Stimulated activated memory B cell treated with anti-CD40 and anti-IgM and Interleukin-4, amounts not matched to agents 10 μg/mL and 1 μg/mL and 100 μg/mL, for 72 hours (primary cell): ENCODE measurements at regions not wholly inside any gene's neighbourhood (a gene's known extent, or its start where the extent isn't known, plus 50 kb on each side); places are given as distances from the start of the nearest gene placed in this dataset.
"Not testable (repeated sequence)": the region's sequence is repeated elsewhere in the genome, so short reads cannot be mapped to it uniquely, and the experiment has no call there.

ENCODE experiments used
- ATAC-seq: fragments of 150-1000 bp; cut with Tn5 transposase; 2 replicates; pipeline ENCODE4 v1.10.0; 2021
- H3K27ac Mint-ChIP-seq: one replicate; pipeline ENCODE4 v1.8.0; 2022; ENCODE audit warnings: mild to moderate bottlenecking, mixed read lengths
- H3K27me3 Mint-ChIP-seq: one replicate; pipeline ENCODE4 v1.8.0; 2022; ENCODE audit warnings: mixed read lengths
- H3K36me3 Mint-ChIP-seq: one replicate; pipeline ENCODE4 v1.8.0; 2022; ENCODE audit warnings: mixed read lengths
- H3K4me1 Mint-ChIP-seq: one replicate; pipeline ENCODE4 v1.8.0; 2022; ENCODE audit warnings: mixed read lengths
- H3K4me3 Mint-ChIP-seq: one replicate; pipeline ENCODE4 v1.8.0; 2022; ENCODE audit warnings: mild to moderate bottlenecking, moderate library complexity, mixed read lengths
- H3K9me3 Mint-ChIP-seq: one replicate; pipeline ENCODE4 v1.8.0; 2022; ENCODE audit warnings: mixed read lengths

DNA sequence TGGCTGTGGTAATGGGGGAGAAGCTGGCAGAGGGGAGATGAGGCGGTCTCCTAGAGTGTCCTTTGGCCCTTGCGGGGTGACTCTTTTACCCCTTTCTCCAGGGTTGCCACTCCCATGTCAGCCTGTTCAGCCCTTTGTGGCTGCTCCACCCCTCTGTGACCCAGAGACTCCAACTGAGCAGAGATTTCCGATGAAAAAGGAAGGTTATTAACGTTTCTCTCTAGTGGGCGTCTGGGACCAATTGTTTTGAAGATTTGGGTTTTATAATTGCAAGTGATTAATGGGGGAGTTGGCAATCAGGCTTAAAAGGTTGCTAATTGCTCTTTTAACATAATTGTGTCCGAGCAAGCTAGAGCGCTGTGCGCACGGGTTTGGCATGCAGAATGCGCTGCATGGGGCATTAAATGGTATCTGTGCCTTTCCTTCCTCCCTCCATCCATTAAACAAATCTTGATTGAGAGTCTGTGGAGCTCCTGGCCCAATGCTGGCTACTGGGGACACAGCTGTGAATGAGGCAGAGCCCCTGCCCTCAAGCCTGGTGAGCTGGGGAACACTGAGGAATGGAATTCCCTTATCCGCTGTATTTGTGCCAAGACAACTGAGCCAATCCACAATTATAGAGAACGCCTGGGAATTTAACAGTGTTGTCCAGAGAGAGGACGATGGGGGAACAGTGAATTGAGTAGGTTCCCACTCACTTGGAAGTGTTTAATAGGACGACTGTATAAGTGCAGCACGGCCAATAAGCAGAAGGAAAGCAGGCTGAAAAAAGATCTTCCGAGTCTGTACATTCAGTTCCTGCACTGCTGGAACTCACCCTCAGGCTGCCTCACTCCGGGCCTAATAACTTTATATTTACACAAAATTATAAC, 295.9 kb downstream of the MIAT start:
- Mint-ChIP-seq H3K4me1 (no peaks in the 10 kb centered on the region), H3K4me3 (no peak overlapping the region), H3K27me3 (peaks cover 58% of the 10 kb centered on the region), H3K27ac (no peak overlapping the region), H3K9me3 (no peaks in the 10 kb centered on the region), H3K36me3 (no peaks in the 10 kb centered on the region)
- no peak for ATAC-seq

DNA sequence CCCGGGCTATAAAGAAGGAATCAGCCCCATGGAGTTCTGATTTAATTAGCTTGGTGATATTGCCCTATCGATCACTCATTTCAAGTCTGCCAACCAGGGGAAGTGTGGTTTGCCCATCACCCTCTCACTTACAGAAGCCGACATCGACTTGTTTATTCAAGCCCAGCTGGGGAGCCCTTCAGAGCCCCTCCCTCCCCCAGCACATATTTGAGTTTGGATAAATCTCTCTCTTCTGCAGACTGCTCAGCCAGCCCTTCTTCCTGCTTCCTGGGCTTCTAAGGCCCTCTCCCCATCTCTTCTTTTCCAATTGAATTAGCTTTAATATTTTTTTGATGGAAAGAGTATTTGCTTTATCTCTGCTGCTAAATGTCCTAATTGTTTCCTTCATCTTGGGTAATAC, 299.0 kb downstream of the MIAT start:
- Mint-ChIP-seq H3K4me1 (no peaks in the 10 kb centered on the region), H3K27me3 (peaks cover 66% of the 10 kb centered on the region), H3K9me3 (no peaks in the 10 kb centered on the region), H3K36me3 (no peaks in the 10 kb centered on the region), H3K4me3 (no peak overlapping the region), H3K27ac (no peak overlapping the region)
- no peak for ATAC-seq

DNA sequence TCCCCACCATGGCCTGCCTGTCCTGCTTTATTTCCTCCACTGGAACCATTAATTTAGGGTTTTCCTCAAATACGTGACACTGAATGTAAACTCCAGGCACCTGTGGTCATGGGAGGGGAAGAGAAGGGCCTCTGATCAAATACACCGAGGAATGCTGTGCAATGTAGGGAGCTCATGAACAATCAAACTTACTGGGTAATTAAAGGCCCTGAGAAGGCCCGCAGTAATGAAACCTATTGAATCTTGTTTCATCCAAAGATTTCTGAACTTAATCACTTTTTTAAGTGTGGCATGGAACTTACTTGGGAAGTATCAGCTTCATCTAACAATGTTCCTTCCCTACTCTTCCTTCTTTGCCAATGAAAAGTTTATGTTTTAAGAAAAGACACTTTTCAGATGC, 299.8 kb downstream of the MIAT start:
- Mint-ChIP-seq H3K27me3 (peaks cover 58% of the 10 kb centered on the region), H3K4me3 (no peak overlapping the region), H3K9me3 (no peaks in the 10 kb centered on the region), H3K36me3 (no peaks in the 10 kb centered on the region), H3K4me1 (no peaks in the 10 kb centered on the region), H3K27ac (no peak overlapping the region)
- ATAC-seq: no peak

DNA sequence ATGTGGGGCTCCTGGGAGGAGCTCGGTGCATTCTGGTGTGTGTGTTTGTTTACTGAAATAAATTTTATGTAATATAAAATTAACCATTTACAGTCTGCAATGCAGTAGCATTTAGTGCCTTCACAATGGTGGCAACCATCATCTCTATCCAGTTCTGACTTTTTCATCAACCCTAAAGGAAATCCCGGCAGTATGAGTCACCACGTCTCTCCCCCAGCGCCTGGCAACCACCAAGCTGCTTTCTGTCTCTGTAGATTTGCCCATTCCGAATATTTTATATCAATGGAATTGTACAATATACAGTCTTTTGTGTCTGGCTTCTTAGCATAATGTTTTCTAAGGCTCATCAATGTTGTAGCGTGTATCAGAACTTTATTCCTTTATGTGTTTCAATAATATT, 300.5 kb downstream of the MIAT start:
- Mint-ChIP-seq H3K9me3 (no peaks in the 10 kb centered on the region), H3K4me3 (no peak overlapping the region), H3K27ac (no peak overlapping the region), H3K4me1 (no peaks in the 10 kb centered on the region), H3K36me3 (no peaks in the 10 kb centered on the region), H3K27me3 (peaks cover 51% of the 10 kb centered on the region)
- ATAC-seq: no peak

DNA sequence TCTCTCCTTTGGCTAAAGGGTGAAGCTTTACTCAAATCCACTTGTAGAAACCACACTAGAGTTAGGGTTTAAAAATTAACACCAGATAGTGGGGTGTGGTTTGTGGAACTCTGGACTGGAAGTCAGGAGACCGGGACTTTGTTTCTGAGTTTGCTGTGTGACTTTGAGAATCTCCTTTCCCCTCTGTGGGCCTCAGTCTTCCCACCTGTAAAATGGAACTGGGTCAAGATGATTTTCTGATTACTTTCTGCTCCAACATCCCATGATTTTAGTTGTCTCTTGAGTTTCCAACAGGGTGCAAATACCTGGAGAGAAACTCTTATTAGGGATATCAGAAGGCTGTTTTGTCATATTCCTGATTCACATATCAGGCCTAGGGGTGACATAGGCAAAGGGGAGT, 301.0 kb downstream of the MIAT start:
- Mint-ChIP-seq H3K4me1 (no peaks in the 10 kb centered on the region), H3K27ac (no peak overlapping the region), H3K4me3 (no peak overlapping the region), H3K27me3 (peaks cover 47% of the 10 kb centered on the region), H3K36me3 (no peaks in the 10 kb centered on the region), H3K9me3 (no peaks in the 10 kb centered on the region)
- no peak for ATAC-seq

DNA sequence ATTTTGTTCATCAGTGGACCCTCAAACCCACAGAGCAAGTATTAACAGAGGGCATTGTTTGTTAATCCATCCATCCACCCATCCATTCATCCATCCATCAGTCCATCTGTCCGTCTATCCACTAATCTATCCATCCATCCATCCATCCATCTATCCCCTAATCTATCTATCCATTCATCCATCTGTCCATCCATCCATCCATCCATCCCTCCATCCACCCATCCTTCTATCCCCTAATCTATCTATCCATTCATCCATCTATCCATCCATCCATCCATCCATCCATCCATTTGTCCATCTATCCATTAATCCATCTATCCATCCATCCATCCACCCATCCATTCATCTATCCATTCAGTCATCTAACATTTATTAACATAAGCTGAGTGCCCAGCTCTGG, 307.3 kb downstream of the MIAT start:
- H3K27ac Mint-ChIP-seq: no peak overlapping the region
- H3K9me3 Mint-ChIP-seq: peaks cover 9% of the 10 kb centered on the region
- no peaks in the 10 kb centered on the region for H3K4me1 Mint-ChIP-seq
- peaks cover 8% of the 10 kb centered on the region for H3K36me3 Mint-ChIP-seq
- no peak overlapping the region for H3K4me3 Mint-ChIP-seq
- H3K27me3 Mint-ChIP-seq: peaks cover 10% of the 10 kb centered on the region
- ATAC-seq: no peak

DNA sequence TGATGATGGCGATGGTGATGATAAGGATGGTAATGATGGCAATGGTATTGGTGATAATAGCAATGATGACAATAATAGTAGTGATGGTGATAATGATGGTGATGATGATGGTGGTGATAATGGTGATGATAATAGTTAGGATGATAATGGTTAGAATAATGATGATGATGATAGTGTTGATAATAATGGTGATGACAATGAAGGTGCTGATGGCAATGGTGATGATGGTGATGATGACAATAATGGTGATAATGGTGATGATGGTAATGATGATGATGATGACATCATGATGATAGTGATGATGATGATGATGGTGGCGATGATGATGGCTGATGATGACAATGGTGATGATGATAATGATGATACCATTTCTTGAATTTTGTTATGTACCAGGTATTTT, 309.9 kb downstream of the MIAT start:
- no peak for ATAC-seq
- Mint-ChIP-seq H3K27me3 (peaks cover 10% of the 10 kb centered on the region), H3K4me3 (no peak overlapping the region), H3K27ac (no peak overlapping the region), H3K9me3 (peaks cover 9% of the 10 kb centered on the region), H3K4me1 (no peaks in the 10 kb centered on the region), H3K36me3 (peaks cover 8% of the 10 kb centered on the region)

DNA sequence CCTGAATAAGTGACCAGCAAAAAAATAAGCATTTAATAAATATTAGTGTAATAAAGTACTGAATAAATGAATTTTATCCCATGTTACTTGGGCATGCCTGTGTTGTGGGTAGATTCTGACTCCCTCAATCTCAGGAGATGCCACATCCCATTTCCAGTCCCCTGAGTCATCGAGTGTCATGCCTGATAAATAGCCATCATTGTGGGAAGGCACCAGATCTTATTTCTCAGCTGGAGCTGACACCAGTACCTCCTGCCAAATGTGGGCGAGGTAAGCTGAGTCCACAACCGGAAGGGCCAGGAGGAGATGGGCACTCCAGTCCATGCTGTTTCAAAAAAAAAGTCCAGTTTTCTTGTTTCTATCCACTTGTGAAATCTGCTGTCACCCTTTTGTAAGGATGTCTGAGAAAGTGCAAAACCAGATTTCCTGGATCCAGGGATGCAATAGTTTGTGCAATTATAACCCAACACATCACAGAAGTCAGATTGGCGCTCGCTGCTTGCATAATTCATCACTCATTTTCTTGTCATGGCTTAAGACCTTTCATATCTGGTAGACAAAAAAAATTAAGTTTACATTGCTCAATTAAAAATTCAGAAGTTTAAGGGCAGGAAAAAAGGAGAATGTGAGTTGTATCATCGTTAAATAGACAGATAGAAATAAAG, 311.6 kb downstream of the MIAT start:
- H3K27me3 Mint-ChIP-seq: peaks cover 10% of the 10 kb centered on the region
- H3K9me3 Mint-ChIP-seq: peaks cover 9% of the 10 kb centered on the region
- peaks cover 8% of the 10 kb centered on the region for H3K36me3 Mint-ChIP-seq
- H3K27ac Mint-ChIP-seq: no peak overlapping the region
- H3K4me1 Mint-ChIP-seq: no peaks in the 10 kb centered on the region
- no peak overlapping the region for H3K4me3 Mint-ChIP-seq
- no peak for ATAC-seq

DNA sequence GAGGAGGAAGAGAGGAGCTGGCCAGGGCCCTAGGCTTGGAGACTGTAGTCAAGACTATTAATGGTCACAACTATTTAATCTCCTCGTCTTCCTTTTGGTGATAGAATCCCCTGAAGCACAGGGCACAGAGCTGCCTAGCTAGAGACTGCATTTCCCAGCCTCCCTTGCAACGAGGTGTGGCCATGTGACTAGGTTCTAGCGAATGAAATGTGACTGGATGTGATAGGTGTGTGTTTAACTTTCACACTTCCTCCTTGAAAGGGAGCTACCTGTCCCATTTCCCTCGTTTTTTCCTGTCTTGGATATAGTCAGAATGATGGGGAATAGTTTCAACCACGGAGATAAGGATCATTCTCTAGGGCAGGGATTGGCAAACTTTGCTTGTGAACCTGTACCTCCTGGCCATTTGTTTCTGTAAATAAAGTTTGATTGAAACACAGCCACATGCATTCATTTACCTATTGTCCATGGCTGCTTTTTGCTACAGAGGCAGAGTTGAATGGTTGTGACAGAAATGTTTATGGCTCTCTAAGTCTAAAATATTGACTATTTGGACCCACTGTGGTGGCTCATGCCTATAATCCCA, 313.5 kb downstream of the MIAT start:
- Mint-ChIP-seq H3K27ac (no peak overlapping the region), H3K4me1 (no peaks in the 10 kb centered on the region), H3K36me3 (no peaks in the 10 kb centered on the region)

DNA sequence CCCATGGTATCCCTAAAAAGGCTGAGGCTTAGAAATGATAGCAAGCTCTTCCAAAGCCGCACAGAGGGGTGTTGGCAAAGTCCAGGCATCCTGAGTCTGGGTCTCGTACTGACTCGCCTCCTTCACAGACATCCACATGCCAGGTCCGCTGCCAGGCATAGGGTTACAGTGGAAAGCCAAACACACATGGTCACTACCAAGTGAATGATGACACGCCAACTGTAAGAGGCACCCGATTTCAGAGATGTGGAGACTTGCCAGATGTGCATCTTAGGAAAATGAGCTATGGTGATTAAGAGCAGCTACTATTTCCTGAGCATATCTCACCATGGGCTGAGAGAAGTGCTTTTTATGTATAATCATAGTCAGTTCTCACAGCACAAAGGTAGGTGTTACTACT, 314.9 kb downstream of the MIAT start:
- no peak overlapping the region for H3K4me3 Mint-ChIP-seq
- H3K27ac Mint-ChIP-seq: no peak overlapping the region
- no peaks in the 10 kb centered on the region for H3K36me3 Mint-ChIP-seq
- no peak for ATAC-seq
- peaks cover 10% of the 10 kb centered on the region for H3K27me3 Mint-ChIP-seq
- no peaks in the 10 kb centered on the region for H3K9me3 Mint-ChIP-seq
- no peaks in the 10 kb centered on the region for H3K4me1 Mint-ChIP-seq

More for the DNA sequence above, 313.5 kb downstream of the MIAT start:
- H3K9me3 Mint-ChIP-seq: no peaks in the 10 kb centered on the region
- no peak for ATAC-seq
- no peak overlapping the region for H3K4me3 Mint-ChIP-seq
- peaks cover 10% of the 10 kb centered on the region for H3K27me3 Mint-ChIP-seq

DNA sequence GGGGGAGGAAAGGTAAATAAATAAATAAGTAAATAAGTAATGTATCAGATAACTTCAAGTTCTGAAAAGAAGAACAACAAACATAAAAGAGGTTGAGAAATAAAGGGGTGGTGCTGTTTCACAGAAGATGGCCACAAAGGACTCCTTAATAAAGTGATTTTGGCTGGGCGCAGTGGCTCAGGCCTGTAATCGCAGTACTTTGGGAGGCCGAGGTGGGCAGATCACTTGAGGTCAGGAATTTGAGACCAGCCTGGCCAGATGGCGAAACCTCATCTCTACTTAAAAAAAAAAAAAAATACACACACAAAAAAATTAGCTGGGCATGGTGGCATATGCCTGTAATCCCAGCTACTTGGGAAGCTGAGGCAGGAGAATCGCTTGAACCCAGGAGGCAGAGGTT, 315.5 kb downstream of the MIAT start:
- H3K36me3 Mint-ChIP-seq: not testable (repeated sequence)

DNA sequence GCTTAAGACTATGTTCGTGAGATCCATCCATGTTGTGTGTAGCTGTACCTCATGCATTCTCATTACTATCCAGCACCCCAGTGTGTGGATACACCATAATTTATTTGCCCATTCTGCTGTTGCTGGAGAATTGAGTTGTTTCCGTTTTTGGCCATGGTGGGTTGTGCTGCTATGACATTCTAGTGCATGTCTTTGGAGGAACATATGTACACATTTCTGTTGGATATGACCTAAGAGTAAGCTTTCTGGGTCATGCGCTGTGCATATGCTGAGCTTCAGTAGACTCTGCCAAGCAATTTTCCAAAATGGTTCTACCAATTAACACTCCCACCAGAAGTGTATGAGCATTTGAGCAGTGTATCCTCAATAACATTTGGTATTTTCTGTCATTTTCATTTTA, 316.6 kb downstream of the MIAT start:
- Mint-ChIP-seq H3K9me3 (no peaks in the 10 kb centered on the region), H3K4me1 (no peaks in the 10 kb centered on the region), H3K36me3 (no peaks in the 10 kb centered on the region), H3K27me3 (peaks cover 10% of the 10 kb centered on the region), H3K27ac (no peak overlapping the region), H3K4me3 (no peak overlapping the region)
- no peak for ATAC-seq

More for the DNA sequence above, 315.5 kb downstream of the MIAT start:
- ATAC-seq, H3K9me3 Mint-ChIP-seq, H3K27ac Mint-ChIP-seq, H3K4me1 Mint-ChIP-seq, H3K4me3 Mint-ChIP-seq: not testable (repeated sequence)
- H3K27me3 Mint-ChIP-seq: peaks cover 10% of the 10 kb centered on the region

DNA sequence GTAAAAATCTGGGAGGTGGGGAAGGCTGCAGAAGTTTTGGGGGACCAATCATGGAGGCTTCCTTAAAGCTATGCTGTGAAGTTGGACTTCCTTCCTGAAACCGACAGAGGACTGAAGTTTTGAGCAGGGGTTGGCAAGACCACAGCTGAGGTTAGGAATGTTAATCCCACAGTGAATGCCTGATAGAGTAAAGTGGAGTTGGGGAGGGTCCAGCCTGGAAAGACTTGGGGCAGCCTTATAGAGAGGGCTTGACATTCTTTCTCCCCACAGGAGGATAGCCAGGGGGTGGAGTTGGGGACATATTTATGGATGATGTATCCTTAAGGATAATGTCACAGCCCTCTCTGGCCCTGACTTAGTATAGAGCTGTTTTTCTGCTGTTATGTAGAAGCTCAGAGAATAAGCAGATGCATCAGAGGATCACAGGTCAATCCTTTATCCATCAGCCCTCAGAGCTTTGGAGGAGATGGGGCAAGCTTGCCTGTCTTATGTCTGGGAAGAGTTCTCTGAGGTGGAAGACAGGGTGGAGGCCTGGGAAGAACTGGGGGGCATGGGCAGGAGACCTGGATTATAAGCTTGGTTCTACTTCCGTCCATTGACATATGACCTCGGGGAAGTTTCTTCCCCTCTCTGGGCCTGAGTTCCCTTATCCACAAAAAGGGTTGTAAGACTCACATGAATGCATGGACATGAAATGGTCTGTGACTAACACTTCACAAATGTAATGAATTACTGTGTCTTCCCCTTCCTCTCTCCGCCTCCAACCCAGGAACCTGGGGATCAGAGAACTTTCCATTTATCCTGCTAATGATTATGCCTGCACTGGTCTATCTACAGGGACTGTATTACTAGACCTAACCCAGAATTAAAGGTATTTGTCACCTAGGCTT, 317.8 kb downstream of the MIAT start:
- no peak for ATAC-seq
- Mint-ChIP-seq H3K9me3 (no peaks in the 10 kb centered on the region), H3K4me3 (no peak overlapping the region), H3K4me1 (no peaks in the 10 kb centered on the region), H3K27ac (no peak overlapping the region), H3K27me3 (peaks cover 19% of the 10 kb centered on the region), H3K36me3 (no peaks in the 10 kb centered on the region)

DNA sequence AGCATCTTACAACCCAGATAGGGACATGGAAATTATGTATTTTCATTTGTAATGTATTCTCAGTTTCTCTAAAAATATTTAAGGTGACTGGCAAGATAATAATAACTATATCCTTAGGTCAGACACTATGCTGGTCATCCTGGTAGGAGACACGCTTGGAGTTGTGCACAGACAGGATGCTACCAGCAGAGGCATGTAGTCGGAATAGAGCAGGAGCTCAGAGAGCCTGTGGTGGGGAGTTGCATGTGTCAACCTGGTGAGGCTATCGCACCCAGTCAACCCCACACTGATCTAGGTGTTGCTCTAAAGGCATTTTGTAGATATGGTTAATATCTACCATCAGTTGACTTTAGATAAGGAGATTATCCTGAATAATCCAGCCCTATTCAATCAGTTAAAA, 318.5 kb downstream of the MIAT start:
- Mint-ChIP-seq H3K36me3 (no peaks in the 10 kb centered on the region), H3K9me3 (no peaks in the 10 kb centered on the region), H3K4me1 (no peaks in the 10 kb centered on the region), H3K27ac (no peak overlapping the region), H3K27me3 (peaks cover 19% of the 10 kb centered on the region), H3K4me3 (no peak overlapping the region)
- ATAC-seq: no peak

DNA sequence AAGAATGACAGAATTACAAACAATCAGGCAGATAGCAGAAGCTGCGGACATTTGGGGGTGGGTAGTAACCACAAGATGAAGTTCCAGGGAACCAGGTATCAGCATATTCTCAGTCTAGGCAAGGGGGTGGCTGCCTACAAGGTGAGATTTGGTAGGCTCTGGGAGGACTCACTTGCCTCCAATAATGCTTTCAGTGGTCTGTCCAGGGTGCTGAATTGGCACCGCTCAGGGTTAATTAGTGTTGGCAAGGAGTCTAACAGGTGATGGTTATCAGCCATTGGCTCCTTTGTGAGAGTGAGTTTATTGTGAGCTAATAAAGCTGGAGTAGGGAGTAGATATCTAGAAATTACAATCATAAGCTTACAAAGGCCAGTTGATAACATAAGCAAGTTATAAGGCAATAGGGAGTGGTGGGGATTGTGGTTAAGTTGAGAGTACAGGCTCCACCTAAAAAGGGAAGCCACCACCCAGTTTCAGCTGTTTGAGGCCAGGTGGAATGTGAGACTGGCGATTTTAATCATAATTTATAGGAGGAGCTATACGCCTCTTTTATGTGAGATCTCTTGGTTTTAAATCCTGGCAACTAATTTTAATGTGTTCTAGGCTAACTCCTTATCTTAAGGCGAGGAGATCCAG, 320.5 kb downstream of the MIAT start:
- Mint-ChIP-seq H3K4me1 (no peaks in the 10 kb centered on the region), H3K27me3 (peaks cover 9% of the 10 kb centered on the region), H3K9me3 (no peaks in the 10 kb centered on the region), H3K27ac (no peak overlapping the region), H3K4me3 (no peak overlapping the region), H3K36me3 (no peaks in the 10 kb centered on the region)
- ATAC-seq: no peak
